Fibroblast of lung (primary cell): ENCODE measurements at regions not wholly inside any gene's neighbourhood (a gene's known extent, or its start where the extent isn't known, plus 50 kb on each side); places are given as distances from the start of the nearest gene placed in this dataset.

ENCODE experiments used
- DNase-seq, 2 donors: peaks; one replicate each; pipeline versions ENCODE4 v3.0.0 to v3.0.0-alpha.2; 2010; ENCODE audit warnings: low read depth in 2 of 2
- H2AFZ ChIP-seq: 2 replicates; pipeline ENCODE4 v1.5.1; 2012; ENCODE audit warnings: low read length, control low read depth, inconsistent platforms
- H3K27ac ChIP-seq: 2 replicates; pipeline ENCODE4 v1.5.1; 2011; ENCODE audit warnings: low read length, control low read depth; ENCODE audit not compliant: insufficient read depth
- H3K27me3 ChIP-seq: 2 replicates; pipeline ENCODE4 v1.5.1; 2011; ENCODE audit warnings: mild to moderate bottlenecking, low read length; ENCODE audit not compliant: control insufficient read depth, insufficient read depth
- H3K36me3 ChIP-seq: 2 replicates; pipeline ENCODE4 v1.5.1; 2011; ENCODE audit warnings: low read length; ENCODE audit not compliant: control insufficient read depth, insufficient read depth
- H3K4me1 ChIP-seq: 2 replicates; pipeline ENCODE4 v1.5.1; 2011; ENCODE audit warnings: low read length; ENCODE audit not compliant: control insufficient read depth, insufficient read depth; ENCODE audit errors: extremely low read depth
- H3K4me2 ChIP-seq: 2 replicates; pipeline ENCODE4 v1.5.1; 2011; ENCODE audit warnings: low read length, control low read depth; ENCODE audit not compliant: insufficient read depth; ENCODE audit errors: extremely low read depth
- H3K4me3 ChIP-seq, 4 experiments: fragments of 200-600 bp in 1 of 4; sonication (generic) in 1 of 4; replicated peaks in 1 of 4; 2 replicates each; pipeline ENCODE4 v1.5.1; 2011 to 2016; ENCODE audit warnings: low read length in 4 of 4, low read depth in 3 of 4, mild to moderate bottlenecking in 3 of 4, control low read depth in 2 of 4, inconsistent platforms in 1 of 4, mixed read lengths in 1 of 4; ENCODE audit not compliant: insufficient read depth in 1 of 4; ENCODE audit errors: control extremely low read depth in 1 of 4
- H3K79me2 ChIP-seq: 2 replicates; pipeline ENCODE4 v1.5.1; 2012; ENCODE audit warnings: mild to moderate bottlenecking, low read length, inconsistent platforms; ENCODE audit not compliant: control insufficient read depth, insufficient read depth
- H3K9ac ChIP-seq: 2 replicates; pipeline ENCODE4 v1.5.1; 2011; ENCODE audit warnings: mild to moderate bottlenecking, low read length, control low read depth; ENCODE audit not compliant: insufficient read depth
- H3K9me3 ChIP-seq: 2 replicates; pipeline ENCODE4 v1.5.1; 2012; ENCODE audit warnings: low read depth, low read length; ENCODE audit not compliant: control insufficient read depth, insufficient read depth
- H4K20me1 ChIP-seq: 2 replicates; pipeline ENCODE4 v1.5.1; 2011; ENCODE audit warnings: low read length; ENCODE audit not compliant: control insufficient read depth, insufficient read depth; ENCODE audit errors: extremely low read depth
- EZH2 ChIP-seq: IDR thresholded peaks from 2 replicates; pipeline ENCODE4 v1.5.1; 2012; ENCODE audit warnings: low read length, control low read depth, mild to moderate bottlenecking; ENCODE audit errors: missing control alignments
- TF ChIP-seq, protein P1 (sequence below), 2 donors: IDR thresholded peaks in 1 of 2; conservative IDR thresholded peaks in 1 of 2; 1 replicate in 1 of 2; 2 replicates in 1 of 2; pipeline ENCODE4 v1.5.1; 2011 to 2012; ENCODE audit warnings: low read length in 2 of 2, control low read depth in 1 of 2, inconsistent platforms in 1 of 2, low read depth in 1 of 2, mild to moderate bottlenecking in 1 of 2

DNA sequence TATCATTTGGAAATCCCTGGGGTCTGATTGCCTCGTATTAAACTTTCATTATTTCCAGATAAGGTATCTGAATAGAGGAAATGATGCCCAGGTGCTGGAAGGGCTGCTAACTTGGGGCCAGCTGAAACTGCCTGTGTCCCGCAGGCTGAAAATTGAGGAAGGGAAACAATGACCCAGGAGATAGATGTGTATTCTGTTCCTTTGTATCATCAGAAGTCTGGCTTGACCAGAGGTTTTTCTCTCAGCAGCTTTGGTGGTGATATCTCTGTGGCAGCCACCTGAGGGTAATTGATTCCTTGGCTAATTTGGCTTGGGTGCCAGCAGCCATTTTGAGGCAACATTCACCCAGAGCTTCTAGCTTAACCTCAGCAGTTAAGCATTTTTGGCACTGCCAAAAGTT, 90.0 kb upstream of the STT3B start:
- TF ChIP-seq, protein P1, sequence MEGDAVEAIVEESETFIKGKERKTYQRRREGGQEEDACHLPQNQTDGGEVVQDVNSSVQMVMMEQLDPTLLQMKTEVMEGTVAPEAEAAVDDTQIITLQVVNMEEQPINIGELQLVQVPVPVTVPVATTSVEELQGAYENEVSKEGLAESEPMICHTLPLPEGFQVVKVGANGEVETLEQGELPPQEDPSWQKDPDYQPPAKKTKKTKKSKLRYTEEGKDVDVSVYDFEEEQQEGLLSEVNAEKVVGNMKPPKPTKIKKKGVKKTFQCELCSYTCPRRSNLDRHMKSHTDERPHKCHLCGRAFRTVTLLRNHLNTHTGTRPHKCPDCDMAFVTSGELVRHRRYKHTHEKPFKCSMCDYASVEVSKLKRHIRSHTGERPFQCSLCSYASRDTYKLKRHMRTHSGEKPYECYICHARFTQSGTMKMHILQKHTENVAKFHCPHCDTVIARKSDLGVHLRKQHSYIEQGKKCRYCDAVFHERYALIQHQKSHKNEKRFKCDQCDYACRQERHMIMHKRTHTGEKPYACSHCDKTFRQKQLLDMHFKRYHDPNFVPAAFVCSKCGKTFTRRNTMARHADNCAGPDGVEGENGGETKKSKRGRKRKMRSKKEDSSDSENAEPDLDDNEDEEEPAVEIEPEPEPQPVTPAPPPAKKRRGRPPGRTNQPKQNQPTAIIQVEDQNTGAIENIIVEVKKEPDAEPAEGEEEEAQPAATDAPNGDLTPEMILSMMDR (conservative IDR thresholded peaks at IDR 0.05 in 1 of 2, IDR thresholded peaks at IDR 0.05 in 1 of 2; ENCODE audit: low read depth in 1 of 2, low read length in 2 of 2) = no peak
- no peak for TF ChIP-seq EZH2
- no peaks in the 10 kb centered on the region for H4K20me1 ChIP-seq
- no peaks in the 10 kb centered on the region for H3K79me2 ChIP-seq
- H3K27ac ChIP-seq = no peak overlapping the region
- no peaks in the 10 kb centered on the region for H3K9me3 ChIP-seq
- no peak overlapping the region for H3K9ac ChIP-seq
- DNase-seq = no peak
- no peaks in the 10 kb centered on the region for H3K27me3 ChIP-seq
- no peak overlapping the region for H3K4me3 ChIP-seq
- no peaks in the 10 kb centered on the region for H3K4me1 ChIP-seq
- H3K4me2 ChIP-seq = no peak overlapping the region
- H3K36me3 ChIP-seq = no peaks in the 10 kb centered on the region
- no peak overlapping the region for H2AFZ ChIP-seq

DNA sequence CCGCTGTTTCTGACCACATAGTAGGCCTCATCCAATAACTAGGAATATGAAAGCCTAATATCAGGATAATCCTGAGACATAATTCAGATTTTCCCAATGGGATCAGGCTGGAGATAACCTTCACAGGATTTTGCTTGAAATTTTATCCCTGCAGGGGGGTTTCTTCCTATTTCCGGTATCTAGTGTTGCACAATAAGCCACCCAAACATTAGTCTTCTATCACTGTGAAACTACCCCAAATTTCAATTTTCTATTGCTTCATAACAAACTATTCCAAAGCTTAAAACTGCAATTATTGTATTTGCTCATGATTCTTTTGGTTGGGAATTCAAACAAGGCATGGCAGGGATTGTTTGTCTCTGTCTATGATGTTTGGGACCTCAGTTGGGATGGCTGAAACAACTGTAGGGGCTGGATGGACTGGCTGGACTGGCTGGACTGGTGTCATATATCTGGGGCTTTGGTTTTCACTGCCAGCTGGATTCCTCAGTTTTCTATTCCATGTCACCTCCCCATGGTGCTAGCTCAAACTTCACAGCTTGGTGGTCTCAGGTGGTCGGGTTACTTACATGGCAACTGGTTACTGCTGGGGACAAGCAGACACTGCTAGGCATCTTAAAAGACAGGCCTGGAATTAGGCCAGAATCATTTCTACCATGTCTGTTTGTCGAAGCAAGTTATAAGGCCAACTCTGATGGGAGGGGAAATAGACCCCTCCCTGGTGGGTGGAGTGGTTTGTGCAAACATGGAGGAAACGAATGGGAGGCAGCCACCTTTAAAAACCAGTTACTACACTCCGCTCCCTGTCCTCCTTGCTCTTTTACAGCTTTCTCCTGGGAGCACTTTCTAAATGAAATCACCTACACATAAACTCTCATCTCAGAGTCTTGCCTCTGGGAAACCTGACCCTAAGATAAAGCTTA, 88.2 kb upstream of the STT3B start:
- H3K27me3 ChIP-seq = no peaks in the 10 kb centered on the region
- TF ChIP-seq EZH2 = no peak
- TF ChIP-seq, protein P1 (conservative IDR thresholded peaks at IDR 0.05 in 1 of 2, IDR thresholded peaks at IDR 0.05 in 1 of 2; ENCODE audit: low read depth in 1 of 2, low read length in 2 of 2) = no peak
- H3K27ac ChIP-seq = no peak overlapping the region
- DNase-seq = no peak
- H3K4me1 ChIP-seq = no peaks in the 10 kb centered on the region
- H3K9ac ChIP-seq = no peak overlapping the region
- H3K4me3 ChIP-seq = no peak overlapping the region
- no peak overlapping the region for H2AFZ ChIP-seq
- H4K20me1 ChIP-seq = no peaks in the 10 kb centered on the region
- no peaks in the 10 kb centered on the region for H3K36me3 ChIP-seq
- no peaks in the 10 kb centered on the region for H3K9me3 ChIP-seq
- no peaks in the 10 kb centered on the region for H3K79me2 ChIP-seq
- H3K4me2 ChIP-seq = no peak overlapping the region

DNA sequence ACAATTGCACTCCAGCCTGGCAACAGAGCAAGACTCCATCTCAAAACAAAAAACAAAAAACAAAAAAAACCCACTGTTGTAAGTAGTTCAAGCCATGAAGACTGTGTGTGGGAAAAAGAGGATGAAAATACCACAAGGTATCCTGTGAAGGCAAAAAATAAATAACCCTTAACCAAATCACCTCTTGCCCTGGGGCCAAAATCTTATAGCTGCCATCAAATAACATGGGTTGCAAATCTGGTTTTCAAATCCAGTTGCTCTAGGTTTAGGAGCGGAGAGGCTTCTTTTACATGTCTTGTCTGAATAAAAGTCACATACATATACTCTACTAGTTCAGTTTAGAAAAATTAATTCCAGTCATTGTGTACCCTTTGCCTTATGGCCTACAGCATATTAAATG, 87.0 kb upstream of the STT3B start:
- Histone ChIP-seq H3K4me3 (no peak overlapping the region), H3K4me1 (no peaks in the 10 kb centered on the region), H3K27ac (no peak overlapping the region), H3K4me2 (no peak overlapping the region), H3K9ac (no peak overlapping the region), H2AFZ (no peak overlapping the region), H3K9me3 (no peaks in the 10 kb centered on the region), H4K20me1 (no peaks in the 10 kb centered on the region), H3K79me2 (no peaks in the 10 kb centered on the region), H3K27me3 (no peaks in the 10 kb centered on the region), H3K36me3 (no peaks in the 10 kb centered on the region)
- TF ChIP-seq, protein P1 (conservative IDR thresholded peaks at IDR 0.05 in 1 of 2, IDR thresholded peaks at IDR 0.05 in 1 of 2; ENCODE audit: low read depth in 1 of 2, low read length in 2 of 2) = no peak
- TF ChIP-seq EZH2 = no peak
- DNase-seq = no peak
